ENCODE measurements at regions not wholly inside any gene's neighbourhood (a gene's known extent, or its start where the extent isn't known, plus 50 kb on each side); places are given as distances from the start of the nearest gene placed in this dataset.
A peak's percentile ranks its signal among the peaks of the same experiment; 100 is the strongest.

GRCh38 chr3:184659797-184660301, 52.0 kb downstream of the MAGEF1 start:
- no peak for DNase-seq (ENCODE audit: low read depth in 2 of 2)

GRCh38 chr3:184658223-184658928, 53.5 kb downstream of the MAGEF1 start:
- no peak for DNase-seq (ENCODE audit: low read depth in 2 of 2)

- DNase-seq (ENCODE audit: low read depth in 2 of 2) = peak; percentile 17
These were observed 54.8 kb downstream of the MAGEF1 start for GRCh38 chr3:184656829-184657681.

GRCh38 chr3:184656458-184656828, 55.4 kb downstream of the MAGEF1 start:
- no peak for DNase-seq (ENCODE audit: low read depth in 2 of 2)

- DNase-seq (ENCODE audit: low read depth in 2 of 2) = no peak
These were observed 56.3 kb downstream of the MAGEF1 start for GRCh38 chr3:184655597-184655996.

- DNase-seq (ENCODE audit: low read depth in 2 of 2) = no peak
These were observed 57.5 kb downstream of the MAGEF1 start for GRCh38 chr3:184654375-184654774.

GRCh38 chr3:184652465-184652864, 59.4 kb downstream of the MAGEF1 start:
- no peak for DNase-seq (ENCODE audit: low read depth in 2 of 2)

GRCh38 chr3:184651904-184652303, 60.0 kb downstream of the MAGEF1 start:
- DNase-seq (ENCODE audit: low read depth in 2 of 2) = no peak

- DNase-seq (ENCODE audit: low read depth in 2 of 2) = no peak
These were observed 63.2 kb downstream of the MAGEF1 start for GRCh38 chr3:184648636-184649035.

- DNase-seq (ENCODE audit: low read depth in 2 of 2) = no peak
These were observed 64.4 kb downstream of the MAGEF1 start for GRCh38 chr3:184647405-184647936.

GRCh38 chr3:184645336-184645735, 66.5 kb downstream of the MAGEF1 start:
- no peak for DNase-seq (ENCODE audit: low read depth in 2 of 2)

- DNase-seq (ENCODE audit: low read depth in 2 of 2) = no peak
These were observed 68.4 kb downstream of the MAGEF1 start for GRCh38 chr3:184643442-184643841.

GRCh38 chr3:184642631-184643285, 69.1 kb downstream of the MAGEF1 start:
- no peak for DNase-seq (ENCODE audit: low read depth in 2 of 2)

GRCh38 chr3:184641430-184641829, 70.4 kb downstream of the MAGEF1 start:
- DNase-seq (ENCODE audit: low read depth in 2 of 2) = no peak

GRCh38 chr3:184639351-184639750, 72.5 kb downstream of the MAGEF1 start:
- no peak for DNase-seq (ENCODE audit: low read depth in 2 of 2)

- DNase-seq (ENCODE audit: low read depth in 2 of 2) = no peak
These were observed 74.2 kb downstream of the MAGEF1 start for GRCh38 chr3:184637705-184638104.

- peak; percentile 23 to 42 for DNase-seq (ENCODE audit: low read depth in 2 of 2)
These were observed 75.0 kb downstream of the MAGEF1 start for GRCh38 chr3:184636741-184637316.

GRCh38 chr3:184635774-184636173, 74.2 kb downstream of the EPHB3 start:
- no peak for DNase-seq (ENCODE audit: low read depth in 2 of 2)

GRCh38 chr3:184635126-184635525, 73.5 kb downstream of the EPHB3 start:
- no peak for DNase-seq (ENCODE audit: low read depth in 2 of 2)

- no peak for DNase-seq (ENCODE audit: low read depth in 2 of 2)
These were observed 71.6 kb downstream of the EPHB3 start for GRCh38 chr3:184633237-184633579.

- DNase-seq (ENCODE audit: low read depth in 2 of 2) = no peak
These were observed 71.1 kb downstream of the EPHB3 start for GRCh38 chr3:184632551-184633236.

Measured in stimulated activated CD8-positive, alpha-beta memory T cell treated with anti-CD3 and anti-CD28 coated beads, Interleukin-2, amount 100 ng/mL, for 48 hours (primary cell).